Pancreas (tissue), 10 donors: ENCODE measurements at regions not wholly inside any gene's neighbourhood (a gene's known extent, or its start where the extent isn't known, plus 50 kb on each side); places are given as distances from the start of the nearest gene placed in this dataset.

Experiments
- ATAC-seq, 4 donors: fragments of 200-7000 bp; cut with Tn5 transposase; one replicate each; pipeline versions ENCODE4 v1.8.0 to v1.9.1; 2020; ENCODE audit warnings: mild to moderate bottlenecking in 4 of 4, moderate library complexity in 4 of 4
- DNase-seq, 6 donors: peaks; one replicate each; pipeline ENCODE4 v3.0.0-alpha.2; 2020
- FAIRE-seq: peaks from 2 replicates; lab custom pipeline; 2012; peaks lifted over from hg19 to GRCh38; lab: Jason Lieb, UNC
- H3K27ac ChIP-seq, 4 donors: fragments of 200-600 bp; sonication (generic); 1 replicate in 3 of 4; 2 replicates in 1 of 4; pipeline versions ENCODE4 v1.5.0 to v1.8.0; 2020
- H3K27me3 ChIP-seq, 4 donors: fragments of 200-600 bp; one replicate each; pipeline ENCODE4 v1.8.0; 2021
- H3K36me3 ChIP-seq, 3 donors: fragments of 200-600 bp; sonication (generic) in 1 of 3; one replicate each; pipeline versions ENCODE4 v1.5.0 to v1.8.0; 2020 to 2021
- H3K4me1 ChIP-seq, 3 donors: fragments of 200-600 bp; one replicate each; pipeline ENCODE4 v1.8.0; 2021
- H3K4me3 ChIP-seq, 4 donors: fragments of 200-600 bp; sonication (generic) in 2 of 4; one replicate each; pipeline versions ENCODE4 v1.5.0 to v1.8.0; 2020 to 2021
- H3K9me3 ChIP-seq, 4 donors: fragments of 200-600 bp; one replicate each; pipeline ENCODE4 v1.8.0; 2021
- CTCF ChIP-seq, 4 donors: fragments of 200-600 bp; sonication (generic) in 3 of 4; IDR thresholded peaks; one replicate each; pipeline versions ENCODE4 v1.5.0 to v1.8.0; 2021; ENCODE audit warnings: antibody characterized with exemption in 4 of 4
- WGBS, 2 donors: extraction: QIAGEN DNeasy Blood & Tissue Kit; methylation state at CpG; one replicate each; pipeline ENCODE4 v1.1.7; 2013; 5-methylcytosine and 5-hydroxymethylcytosine counted together
- intact Hi-C, 3 donors: fragments of 100-400 bp; cut with DNase I; formaldehyde crosslinking; loops; one replicate each; pipeline versions ENCODE4 v1.11.1 to v1.14.2; 2022
- donor health status: healthy with polysubstance abuse.
- donor health status: DM: no; HTN: no; CAD: no; lungs with moderate emphysema.
- donor health status: DM: no; HTN: no; CAD: no.
- donor health status: control.
- donor health status: control.
- donor health status: Bipolar disorder and iron deficiency.
- donor health status: DM: yes; HTN: yes; CAD: no.
- donor health status: DM: no; HTN: no; CAD: no.
- donor health status: DM: no; HTN: no; CAD: no.
- donor health status: DM: yes; HTN: yes; CAD: no.

GRCh38 chr14:25520821-25521220, 470.9 kb upstream of the STXBP6 start:
- Histone ChIP-seq H3K27me3 (no peaks in the 10 kb centered on the region), H3K36me3 (no peaks in the 10 kb centered on the region), H3K9me3 (no peaks in the 10 kb centered on the region), H3K4me3 (no peak overlapping the region), H3K4me1 (no peaks in the 10 kb centered on the region), H3K27ac (no peak overlapping the region)
- DNase-seq (no peak), ATAC-seq (no peak), FAIRE-seq (no peak)
- TF ChIP-seq CTCF (IDR thresholded peaks at IDR 0.05) = no peak
- intact Hi-C loops = no loop called here
- WGBS, 2 donors = 62 to 69% methylated on average over 13 of the region's 13 CpGs

DNA sequence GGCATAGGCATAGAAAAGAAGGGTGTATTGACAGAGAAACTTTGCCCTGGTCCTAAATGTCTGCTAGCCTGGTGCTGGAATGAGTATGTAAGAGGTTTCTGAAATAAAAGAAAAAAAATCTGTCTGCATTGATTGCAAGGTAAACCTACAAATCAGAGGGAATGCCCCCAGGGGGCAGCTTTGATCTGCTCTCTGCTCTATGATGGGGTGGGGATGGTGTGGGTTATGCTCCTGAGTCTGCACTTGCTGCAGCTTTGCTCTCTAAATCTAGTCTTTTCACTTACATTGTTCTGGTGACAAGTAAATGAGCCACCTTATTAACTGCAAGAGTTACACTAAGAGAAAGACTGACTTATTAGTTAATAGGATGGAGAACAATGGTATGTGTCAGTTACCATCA, 468.4 kb upstream of the STXBP6 start:
- ATAC-seq (no peak), DNase-seq (no peak), FAIRE-seq (no peak)
- Histone ChIP-seq H3K4me3 (no peak overlapping the region), H3K36me3 (no peaks in the 10 kb centered on the region), H3K9me3 (no peaks in the 10 kb centered on the region), H3K4me1 (no peaks in the 10 kb centered on the region), H3K27ac (no peak overlapping the region), H3K27me3 (no peaks in the 10 kb centered on the region)
- no peak for TF ChIP-seq CTCF (IDR thresholded peaks at IDR 0.05)
- intact Hi-C loops = no loop called here

DNA sequence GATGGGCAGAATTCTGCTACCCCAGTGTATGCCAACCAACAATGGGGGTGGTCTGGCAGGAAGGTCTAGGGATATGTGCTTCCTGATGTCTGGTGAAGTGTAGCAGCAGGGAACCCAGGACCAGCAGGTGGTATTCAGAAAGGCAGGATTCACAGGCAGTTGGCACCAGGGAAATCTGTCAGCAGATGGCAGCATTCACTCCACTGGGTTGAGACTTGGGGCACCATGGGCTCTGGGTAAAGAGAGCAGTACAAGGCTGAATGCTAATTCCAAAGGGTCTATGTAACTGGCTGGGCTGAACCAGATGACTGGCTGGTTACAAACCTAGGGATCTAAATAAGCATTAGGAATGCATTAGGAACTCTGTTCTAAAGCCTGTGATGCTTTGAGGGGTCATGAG, 466.9 kb upstream of the STXBP6 start:
- no peaks in the 10 kb centered on the region for H3K27me3 ChIP-seq
- H3K27ac ChIP-seq = no peak overlapping the region
- intact Hi-C loops = no loop called here
- H3K9me3 ChIP-seq = no peaks in the 10 kb centered on the region
- H3K4me1 ChIP-seq = no peaks in the 10 kb centered on the region
- no peak for ATAC-seq
- TF ChIP-seq CTCF (IDR thresholded peaks at IDR 0.05) = no peak
- no peaks in the 10 kb centered on the region for H3K36me3 ChIP-seq
- FAIRE-seq = no peak
- no peak for DNase-seq
- H3K4me3 ChIP-seq = no peak overlapping the region

GRCh38 chr14:25508845-25509244, 458.9 kb upstream of the STXBP6 start:
- 71 to 90% methylated on average over 2 of the region's 2 CpGs for WGBS, 2 donors
- no peak for ATAC-seq
- no peak for FAIRE-seq

GRCh38 chr14:25501749-25502148, 451.8 kb upstream of the STXBP6 start:
- no peak for DNase-seq
- H3K36me3 ChIP-seq = no peaks in the 10 kb centered on the region
- ATAC-seq = no peak
- intact Hi-C loops = no loop called here
- FAIRE-seq = no peak
- WGBS, 2 donors = 73 to 81% methylated on average over 6 of the region's 6 CpGs
- no peak overlapping the region for H3K27ac ChIP-seq
- no peaks in the 10 kb centered on the region for H3K9me3 ChIP-seq
- no peaks in the 10 kb centered on the region for H3K4me1 ChIP-seq
- TF ChIP-seq CTCF (IDR thresholded peaks at IDR 0.05) = no peak
- H3K4me3 ChIP-seq = no peak overlapping the region
- H3K27me3 ChIP-seq = no peaks in the 10 kb centered on the region

More at GRCh38 chr14:25508845-25509244, 458.9 kb upstream of the STXBP6 start:
- Histone ChIP-seq H3K27ac (no peak overlapping the region), H3K27me3 (no peaks in the 10 kb centered on the region), H3K9me3 (no peaks in the 10 kb centered on the region), H3K36me3 (no peaks in the 10 kb centered on the region), H3K4me1 (no peaks in the 10 kb centered on the region), H3K4me3 (no peak overlapping the region)
- DNase-seq = no peak
- intact Hi-C loops = no loop called here
- no peak for TF ChIP-seq CTCF (IDR thresholded peaks at IDR 0.05)
